A549 (cell line): ENCODE measurements at regions not wholly inside any gene's neighbourhood (a gene's known extent, or its start where the extent isn't known, plus 50 kb on each side); places are given as distances from the start of the nearest gene placed in this dataset.

Experiments used
- ATAC-seq, 2 experiments: fragments of 200-7000 bp in 1 of 2; fragments of >200 bp in 1 of 2; cut with Nextera tagmentation in 1 of 2; cut with Tn5 transposase in 1 of 2; 3 replicates each; pipeline versions ENCODE4 v1.8.0 to v1.9.1; 2018 to 2020; ENCODE audit warnings: mild to moderate bottlenecking in 1 of 2, moderate library complexity in 1 of 2
- CTCF ChIA-PET: fragments of 300-600 bp; sonication (Branson Sonifier 250); formaldehyde crosslinking; extraction: SDS; loops from one replicate; lab custom pipeline; 2021; ENCODE audit warnings: antibody characterized with exemption, inconsistent platforms; lab: Yijun Ruan, JAX
- POLR2A ChIA-PET: fragments of 350-600 bp; formaldehyde crosslinking; extraction: SDS; loops from one replicate; lab custom pipeline; 2021; ENCODE audit warnings: antibody characterized with exemption, inconsistent platforms; lab: Yijun Ruan, JAX
- DNase-seq, 2 experiments: peaks; one replicate each; pipeline versions ENCODE4 v3.0.0 to v3.0.0-alpha.2; 2011 to 2016; ENCODE audit warnings: low read depth in 1 of 2, low spot score in 1 of 2
- FAIRE-seq: peaks from 2 replicates; lab custom pipeline; 2011; peaks lifted over from hg19 to GRCh38; lab: Jason Lieb, UNC
- H3K27ac ChIP-seq, 2 experiments: fragments of >200 bp; sonication (Bioruptor Twin); formaldehyde crosslinking; 3 replicates each; pipeline ENCODE4 v1.5.1; 2016 to 2017
- H3K4me1 ChIP-seq: fragments of >200 bp; sonication (Bioruptor Twin); formaldehyde crosslinking; 3 replicates; pipeline ENCODE4 v1.6.1; 2016
- H3K4me2 ChIP-seq: fragments of >200 bp; sonication (Bioruptor Twin); formaldehyde crosslinking; 3 replicates; pipeline ENCODE4 v1.6.1; 2016
- H3K4me3 ChIP-seq: fragments of >200 bp; sonication (Bioruptor Twin); formaldehyde crosslinking; 3 replicates; pipeline ENCODE4 v1.5.1; 2016
- H3K9me3 ChIP-seq: fragments of >200 bp; sonication (Bioruptor Twin); formaldehyde crosslinking; 3 replicates; pipeline ENCODE4 v1.6.1; 2016
- BHLHE40 ChIP-seq: IDR thresholded peaks from 2 replicates; pipeline ENCODE4 v1.6.1; 2012; ENCODE audit warnings: low read depth, low read length, inconsistent platforms
- EHMT2 ChIP-seq: fragments of 200-600 bp; sonication (generic); IDR thresholded peaks from 2 replicates; pipeline ENCODE4 v1.6.1; 2016; ENCODE audit warnings: antibody characterized with exemption, low read depth, mild to moderate bottlenecking, moderate library complexity
- ESRRA ChIP-seq: fragments of 150-350 bp; IDR thresholded peaks from 2 replicates; pipeline ENCODE4 v1.6.1; 2014; ENCODE audit warnings: mild to moderate bottlenecking, low read length, borderline replicate concordance
- FOXS1 ChIP-seq: fragments of 250-450 bp; sonication (Bioruptor Pico); IDR thresholded peaks from 2 replicates; pipeline ENCODE4 v1.5.0; 2020; ENCODE audit warnings: mild to moderate bottlenecking, moderate library complexity
- HES2 ChIP-seq: fragments of >200 bp; sonication (Bioruptor Twin); formaldehyde crosslinking; IDR thresholded peaks from 2 replicates; pipeline ENCODE4 v1.6.1; 2016
- HEYL ChIP-seq: fragments of 250-450 bp; sonication (Bioruptor Pico); IDR thresholded peaks from 2 replicates; pipeline ENCODE4 v1.8.0; 2021; ENCODE audit warnings: mild to moderate bottlenecking, moderate library complexity
- HOXA7 ChIP-seq: fragments of 250-450 bp; sonication (Bioruptor Pico); IDR thresholded peaks from 2 replicates; pipeline ENCODE4 v1.5.0; 2020; ENCODE audit warnings: mild to moderate bottlenecking, moderate library complexity
- KDM1A ChIP-seq: fragments of 200-600 bp; sonication (generic); IDR thresholded peaks from 2 replicates; pipeline ENCODE4 v1.6.1; 2016; ENCODE audit warnings: low read depth, mild to moderate bottlenecking
- MAFK ChIP-seq: fragments of 450-650 bp; IDR thresholded peaks from 2 replicates; pipeline ENCODE4 v1.6.1; 2014; ENCODE audit not compliant: partially characterized antibody
- MAZ ChIP-seq: fragments of 150-350 bp; IDR thresholded peaks from 2 replicates; pipeline ENCODE4 v1.6.1; 2014; ENCODE audit warnings: antibody characterized with exemption, low read depth, low read length, borderline replicate concordance
- NFE2L2 ChIP-seq: fragments of 150-350 bp; conservative IDR thresholded peaks from 2 replicates; pipeline ENCODE4 v1.6.1; 2014; ENCODE audit warnings: low read length
- NR3C1 ChIP-seq: fragments of >200 bp; sonication (Bioruptor Twin); formaldehyde crosslinking; IDR thresholded peaks from 3 replicates; pipeline ENCODE4 v1.6.1; 2017
- POLR2AphosphoS2 ChIP-seq: conservative IDR thresholded peaks from 2 replicates; pipeline ENCODE4 v1.6.1; 2012; ENCODE audit warnings: low read length, improper control_type of control experiment, inconsistent platforms
- RCOR1 ChIP-seq: fragments of 150-350 bp; IDR thresholded peaks from 2 replicates; pipeline ENCODE4 v1.6.1; 2014; ENCODE audit warnings: antibody characterized with exemption, low read length, low read depth
- SREBF2 ChIP-seq: fragments of 450-650 bp; IDR thresholded peaks from 2 replicates; pipeline ENCODE4 v1.6.1; 2014; ENCODE audit warnings: mild to moderate bottlenecking, moderate library complexity
- USF2 ChIP-seq: fragments of 450-650 bp; IDR thresholded peaks from 2 replicates; pipeline ENCODE4 v1.6.1; 2014; ENCODE audit warnings: antibody characterized with exemption
- ZC3H11A ChIP-seq: fragments of 450-650 bp; IDR thresholded peaks from 2 replicates; pipeline ENCODE4 v1.6.1; 2014; ENCODE audit warnings: antibody characterized with exemption, mild to moderate bottlenecking
- ZFP36 ChIP-seq: fragments of 450-650 bp; IDR thresholded peaks from 2 replicates; pipeline ENCODE4 v1.6.1; 2014; ENCODE audit warnings: borderline replicate concordance; ENCODE audit not compliant: partially characterized antibody
- ZNF302 ChIP-seq: fragments of 250-450 bp; sonication (Bioruptor Pico); IDR thresholded peaks from 2 replicates; pipeline ENCODE4 v1.9.0; 2021; ENCODE audit warnings: inconsistent platforms, mild to moderate bottlenecking, moderate library complexity
- WGBS: methylation state at CpG from one replicate; pipeline ENCODE4 v1.1.6; 2017; ENCODE audit errors: missing lambda C conversion rate; 5-methylcytosine and 5-hydroxymethylcytosine counted together

GRCh38 chr10:3893901-3894563 lies 109.0 kb upstream of the KLF6 start:
- POLR2A ChIA-PET: interaction anchor here (1.2 to 2.3 kb wide), 2 partner anchors 69 to 109 kb away, joined by 4 to 7 read pairs; partner anchors contain the start of gene KLF6
- WGBS: 89% methylated on average over 10 of the region's 10 CpGs
- no peak for DNase-seq
- Histone ChIP-seq H3K9me3 (no peaks in the 10 kb centered on the region), H3K27ac (peak overlapping the region; percentile 95 to 96), H3K4me3 (no peak overlapping the region), H3K4me2 (peak overlapping the region; percentile 57; the same call in 1 of the 3 replicates), H3K4me1 (peaks cover 76% of the 10 kb centered on the region)
- ATAC-seq: no peak
- no peak for FAIRE-seq
- CTCF ChIA-PET: interaction anchor here (0.8 kb wide), 1 partner anchor 615 kb away, joined by 3 read pairs; no protein-coding TSS in a partner anchor
- no peak for TF ChIP-seq KDM1A
- TF ChIP-seq ZFP36: no peak

GRCh38 chr10:3892440-3893425 lies 107.7 kb upstream of the KLF6 start:
- TF ChIP-seq MAFK (no peak), MAZ (no peak)
- ATAC-seq: no peak

GRCh38 chr10:3891396-3891795 lies 106.4 kb upstream of the KLF6 start:
- ATAC-seq: no peak
- no peak for DNase-seq
- Histone ChIP-seq H3K9me3 (no peaks in the 10 kb centered on the region), H3K27ac (peak overlapping the region; percentile 95 to 96; a peak in 5 of 6 replicates), H3K4me2 (no peak overlapping the region), H3K4me3 (no peak overlapping the region), H3K4me1 (peaks cover 73% of the 10 kb centered on the region)
- ChIA-PET CTCF (no interaction called here), POLR2A (no interaction called here)
- TF ChIP-seq KDM1A: no peak
- TF ChIP-seq HOXA7: no peak
- no peak for TF ChIP-seq ESRRA
- no peak for TF ChIP-seq ZNF302 (CRISPR knock-in tag)
- no peak for TF ChIP-seq POLR2AphosphoS2
- TF ChIP-seq SREBF2: no peak
- no peak for TF ChIP-seq USF2
- no peak for TF ChIP-seq NFE2L2
- no peak for TF ChIP-seq HES2
- TF ChIP-seq BHLHE40: no peak
- no peak for TF ChIP-seq ZC3H11A
- no peak for TF ChIP-seq NR3C1
- TF ChIP-seq HEYL (CRISPR knock-in tag): no peak
- no peak for TF ChIP-seq EHMT2
- no peak for TF ChIP-seq FOXS1 (CRISPR knock-in tag)
- TF ChIP-seq RCOR1: no peak
- WGBS: 92% methylated on average over 3 of the region's 3 CpGs
- no peak for FAIRE-seq

More at GRCh38 chr10:3892440-3893425, 107.7 kb upstream of the KLF6 start:
- DNase-seq: no peak
- H3K9me3 ChIP-seq: no peaks in the 10 kb centered on the region
- FAIRE-seq: no peak
- ChIA-PET POLR2A (interaction anchor here (2.3 kb wide), 1 partner anchor 107 kb away, joined by 7 read pairs; the partner anchor contains the start of gene KLF6), CTCF (no interaction called here)
- 81% methylated on average over 9 of the region's 9 CpGs for WGBS
- peak overlapping the region; percentile 95 to 96; a peak in 5 of 6 replicates for H3K27ac ChIP-seq
- peaks cover 76% of the 10 kb centered on the region for H3K4me1 ChIP-seq
- no peak overlapping the region for H3K4me2 ChIP-seq
- H3K4me3 ChIP-seq: no peak overlapping the region
